HG02970 (cell line): ENCODE measurements at regions not wholly inside any gene's neighbourhood (a gene's known extent, or its start where the extent isn't known, plus 50 kb on each side); places are given as distances from the start of the nearest gene placed in this dataset.

ENCODE experiments used
- ATAC-seq: cut with Tn5 transposase; IDR thresholded peaks from one replicate; pipeline ENCODE4 v1.9.1; 2021; ENCODE audit warnings: mild to moderate bottlenecking, moderate library complexity, moderate number of reproducible peaks; ENCODE audit not compliant: unreplicated experiment, low FRiP score

DNA sequence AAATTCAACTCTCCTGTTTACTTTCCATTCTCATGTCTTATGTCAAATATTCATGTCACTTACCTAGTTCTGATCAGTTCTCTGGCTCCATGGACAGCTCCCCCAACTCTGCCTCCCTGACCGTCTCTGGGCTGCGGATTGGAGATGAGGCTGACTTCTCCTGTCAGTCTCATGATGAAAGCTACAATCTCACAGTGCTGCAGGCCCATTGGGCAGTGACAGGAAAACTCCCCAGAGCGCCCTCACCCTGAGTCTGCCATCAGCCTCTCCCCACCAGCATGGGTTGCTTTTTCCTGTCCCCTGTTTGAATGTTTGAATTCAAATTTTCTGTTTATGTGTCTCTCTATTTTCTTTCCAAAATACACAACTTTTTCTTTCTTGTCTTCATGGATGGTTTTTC lies 63.8 kb upstream of the TOP3B start:
- ATAC-seq: no peak

GRCh38 chr22:22045571-22046335 lies 63.2 kb upstream of the TOP3B start:
- no peak for ATAC-seq

DNA sequence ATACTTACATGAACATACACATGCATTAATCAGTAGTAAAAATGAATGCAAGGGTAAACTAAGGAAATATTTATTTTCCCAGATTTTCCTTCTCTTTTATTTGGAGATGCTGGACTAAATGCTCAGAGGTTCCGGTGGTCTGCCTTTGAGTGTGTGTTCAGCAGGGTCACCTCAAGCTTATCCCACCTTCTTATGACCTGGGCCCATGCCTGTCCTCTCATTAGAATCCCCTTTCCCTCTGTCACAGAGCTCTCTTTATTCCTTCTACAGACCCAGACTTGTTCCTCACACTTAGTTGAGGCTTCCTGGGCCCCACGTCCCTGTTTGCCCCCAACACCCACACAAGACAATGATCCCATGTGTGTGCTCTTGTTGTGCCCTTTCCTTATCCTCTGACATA lies 61.6 kb upstream of the TOP3B start:
- no peak for ATAC-seq

GRCh38 chr22:22043296-22044078 lies 60.9 kb upstream of the TOP3B start:
- ATAC-seq: no peak

GRCh38 chr22:22042599-22043295 lies 60.2 kb upstream of the TOP3B start:
- no peak for ATAC-seq

DNA sequence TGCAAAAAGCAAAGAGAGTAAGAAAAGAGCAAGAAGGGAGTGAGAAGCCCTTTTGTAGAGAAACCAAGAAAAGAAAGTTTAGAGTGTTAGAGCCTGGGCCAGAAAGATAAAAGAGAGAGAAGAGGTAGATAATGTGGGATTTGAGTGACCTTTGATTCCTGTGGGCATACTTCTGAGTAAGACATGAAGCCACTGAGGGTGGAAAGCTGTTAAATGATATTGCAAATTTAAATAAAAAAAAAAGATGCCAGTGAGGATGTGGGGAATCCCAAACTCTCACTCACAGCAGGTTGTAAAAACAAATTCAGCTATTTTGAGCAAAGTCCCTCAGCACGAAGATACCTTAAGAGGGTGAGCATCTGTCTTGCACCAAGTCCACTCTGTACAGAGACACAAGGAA lies 59.4 kb upstream of the TOP3B start:
- ATAC-seq: no peak

- no peak for ATAC-seq
Observed at GRCh38 chr22:22040908-22041307, 58.3 kb upstream of the TOP3B start.

- ATAC-seq: no peak
Observed at GRCh38 chr22:22040472-22040871, 57.9 kb upstream of the TOP3B start.

- ATAC-seq: no peak
Observed at GRCh38 chr22:22039286-22040074, 56.9 kb upstream of the TOP3B start.

DNA sequence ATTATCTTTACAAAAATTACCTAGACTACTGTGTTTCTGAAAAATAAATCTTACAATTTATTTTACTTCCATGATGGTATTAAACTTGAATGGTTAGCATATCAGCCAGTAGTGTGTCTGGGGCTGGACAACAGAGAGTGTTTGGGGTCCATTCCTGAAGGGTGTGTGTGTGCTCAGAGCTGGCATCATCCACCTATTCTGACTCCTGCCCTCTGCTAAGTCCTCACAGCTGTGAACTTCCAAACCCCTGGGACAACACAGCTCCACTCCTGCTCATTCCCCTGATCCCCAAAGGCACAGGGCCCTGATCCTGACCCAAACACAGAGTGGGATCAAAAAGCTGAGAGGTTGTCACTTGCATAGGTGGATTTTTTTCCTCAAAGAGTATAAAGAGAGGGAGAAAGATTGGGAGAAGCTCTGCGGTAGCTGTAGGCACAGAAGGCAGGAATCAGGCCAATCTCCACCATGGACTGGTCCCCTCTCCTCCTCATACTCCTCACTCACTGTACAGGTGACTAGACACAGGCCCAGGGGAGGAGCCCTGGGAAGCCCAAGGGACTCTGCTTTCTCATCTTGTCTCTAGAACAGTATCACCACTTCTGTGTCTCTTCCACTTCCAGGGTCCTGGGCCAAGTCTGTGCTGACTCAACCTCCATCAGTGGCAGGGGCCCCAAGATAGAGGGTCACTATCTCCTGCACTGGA lies 55.7 kb upstream of the TOP3B start:
- no peak for ATAC-seq

- no peak for ATAC-seq
Observed at GRCh38 chr22:22037740-22038139, 55.2 kb upstream of the TOP3B start.

GRCh38 chr22:22037229-22037628 lies 54.6 kb upstream of the TOP3B start:
- no peak for ATAC-seq

DNA sequence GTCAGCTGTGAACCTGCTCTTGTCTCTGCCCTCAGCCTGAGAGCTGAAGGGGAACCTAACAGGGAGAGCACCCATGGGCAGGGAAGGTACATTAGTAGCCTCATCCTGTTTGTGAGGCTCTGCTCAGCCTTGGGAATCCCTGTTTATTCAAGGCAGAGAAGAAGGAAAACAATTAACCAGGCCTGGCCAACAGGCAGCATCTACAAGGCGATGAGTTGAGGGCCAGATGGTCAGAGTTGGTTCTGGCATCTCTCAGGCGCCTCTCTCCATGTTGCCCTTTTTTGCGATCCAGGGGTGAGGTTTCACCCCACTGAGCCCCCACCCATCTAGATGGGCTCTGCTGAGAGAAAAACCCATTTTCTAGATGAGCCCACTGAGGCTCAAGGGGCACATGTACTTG lies 54.0 kb upstream of the TOP3B start:
- ATAC-seq: no peak

- no peak for ATAC-seq
Observed at GRCh38 chr22:22035771-22036314, 53.3 kb upstream of the TOP3B start.

- ATAC-seq: no peak
Observed at GRCh38 chr22:22035203-22035602, 52.6 kb upstream of the TOP3B start.

DNA sequence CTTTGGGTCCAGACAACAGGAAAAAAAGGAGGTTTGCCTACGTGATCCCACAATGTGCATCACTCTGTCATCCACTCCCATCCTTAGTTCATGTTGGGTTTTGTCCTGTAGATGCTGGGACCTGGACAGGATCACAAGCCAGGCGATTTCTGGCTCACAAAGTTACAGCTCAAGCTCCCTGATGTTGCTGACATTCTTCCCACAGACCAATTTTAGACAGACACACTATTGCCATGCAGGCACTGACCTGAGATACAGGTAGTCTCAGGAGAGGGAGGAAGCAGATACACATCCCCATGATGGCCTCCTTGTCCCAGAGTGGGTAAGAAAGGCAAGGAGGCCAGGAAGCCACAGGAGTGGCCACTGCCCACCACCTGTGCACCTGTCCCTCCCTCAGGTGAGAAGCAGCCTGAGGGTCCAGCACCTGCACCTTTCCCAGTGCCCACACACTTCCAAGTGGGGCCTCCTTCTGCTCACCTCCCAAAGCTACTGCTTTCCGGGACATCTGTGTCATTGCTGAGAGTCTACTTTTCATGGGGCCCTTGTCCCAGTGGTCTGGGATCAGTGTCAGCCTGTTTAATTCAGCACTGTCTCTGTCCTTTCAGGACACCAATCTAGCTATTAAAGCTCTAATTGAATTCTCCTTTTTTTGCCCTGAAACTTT lies 52.0 kb upstream of the TOP3B start:
- no peak for ATAC-seq

- ATAC-seq: no peak
Observed at GRCh38 chr22:22033803-22034468, 51.3 kb upstream of the TOP3B start.

GRCh38 chr22:22032906-22033802 lies 50.6 kb upstream of the TOP3B start:
- ATAC-seq: no peak
